ENCODE measurements at regions not wholly inside any gene's neighbourhood (a gene's known extent, or its start where the extent isn't known, plus 50 kb on each side); places are given as distances from the start of the nearest gene placed in this dataset.

DNA sequence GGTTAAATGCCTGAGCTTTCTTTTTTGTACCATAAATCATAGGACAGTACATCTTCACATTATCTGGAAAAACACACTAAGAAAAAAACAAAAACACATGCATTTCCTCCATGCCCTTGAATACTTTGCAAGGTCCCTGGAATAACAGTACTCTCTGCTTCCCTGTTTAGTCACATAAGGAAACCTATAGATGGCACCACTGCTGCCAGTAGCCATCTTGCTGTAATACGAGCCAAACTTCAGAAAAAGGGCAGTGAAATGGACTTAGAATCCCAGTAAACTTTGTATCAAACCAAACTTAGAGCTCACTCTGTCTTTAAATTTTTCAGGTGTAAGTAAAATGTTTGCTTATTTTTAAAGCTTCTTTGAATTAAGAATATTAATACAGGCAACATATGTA lies 435.5 kb downstream of the KCNJ2 start:
- TF ChIP-seq CTCF (IDR thresholded peaks at IDR 0.05), result no peak
- TF ChIP-seq POLR2AphosphoS5 (IDR thresholded peaks at IDR 0.05), result no peak
- TF ChIP-seq EP300 (IDR thresholded peaks at IDR 0.05), result no peak
- no peak for TF ChIP-seq POLR2A (IDR thresholded peaks at IDR 0.05)

All from stomach (tissue), 4 donors.